AG09309 (cell line): ENCODE measurements at regions not wholly inside any gene's neighbourhood (a gene's known extent, or its start where the extent isn't known, plus 50 kb on each side); places are given as distances from the start of the nearest gene placed in this dataset.
"Not testable (repeated sequence)": the region's sequence is repeated elsewhere in the genome, so short reads cannot be mapped to it uniquely, and the experiment has no call there.

Experiments used
- DNase-seq: peaks from one replicate; pipeline ENCODE4 v3.0.0-alpha.2; 2010; ENCODE audit warnings: low read depth
- H3K4me3 ChIP-seq: 2 replicates; pipeline ENCODE4 v1.5.1; 2011; ENCODE audit warnings: mild to moderate bottlenecking, low read depth, low read length, moderate library complexity; ENCODE audit not compliant: control insufficient read depth
- TF ChIP-seq, protein P1 (sequence below): IDR thresholded peaks from 2 replicates; pipeline ENCODE4 v1.5.1; 2011; ENCODE audit warnings: mild to moderate bottlenecking, low read depth, low read length, inconsistent platforms; ENCODE audit not compliant: insufficient read depth, control insufficient read depth; ENCODE audit errors: missing control alignments

DNA sequence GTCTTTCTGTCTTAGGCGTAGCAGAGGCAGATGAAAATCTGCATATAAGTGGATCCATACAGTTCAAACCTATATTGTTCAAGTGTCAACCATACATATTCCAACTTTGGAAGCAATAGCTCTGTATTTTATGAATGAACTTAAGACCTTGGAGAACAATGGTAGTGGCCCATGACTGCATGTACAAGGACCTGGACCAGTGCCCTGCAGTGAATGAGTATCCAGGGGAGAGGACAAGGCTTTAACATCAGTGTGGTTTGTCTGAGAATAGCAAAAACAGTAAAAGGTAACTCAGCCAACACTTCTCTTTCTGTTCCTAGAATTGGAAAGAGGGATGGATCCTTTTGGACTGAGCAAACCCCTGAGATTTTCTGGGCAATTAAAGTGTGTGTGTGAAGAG is 230.8 kb upstream of the LINC00305 start:
- no peak for DNase-seq
- no peak overlapping the region for H3K4me3 ChIP-seq
- TF ChIP-seq, protein P1, sequence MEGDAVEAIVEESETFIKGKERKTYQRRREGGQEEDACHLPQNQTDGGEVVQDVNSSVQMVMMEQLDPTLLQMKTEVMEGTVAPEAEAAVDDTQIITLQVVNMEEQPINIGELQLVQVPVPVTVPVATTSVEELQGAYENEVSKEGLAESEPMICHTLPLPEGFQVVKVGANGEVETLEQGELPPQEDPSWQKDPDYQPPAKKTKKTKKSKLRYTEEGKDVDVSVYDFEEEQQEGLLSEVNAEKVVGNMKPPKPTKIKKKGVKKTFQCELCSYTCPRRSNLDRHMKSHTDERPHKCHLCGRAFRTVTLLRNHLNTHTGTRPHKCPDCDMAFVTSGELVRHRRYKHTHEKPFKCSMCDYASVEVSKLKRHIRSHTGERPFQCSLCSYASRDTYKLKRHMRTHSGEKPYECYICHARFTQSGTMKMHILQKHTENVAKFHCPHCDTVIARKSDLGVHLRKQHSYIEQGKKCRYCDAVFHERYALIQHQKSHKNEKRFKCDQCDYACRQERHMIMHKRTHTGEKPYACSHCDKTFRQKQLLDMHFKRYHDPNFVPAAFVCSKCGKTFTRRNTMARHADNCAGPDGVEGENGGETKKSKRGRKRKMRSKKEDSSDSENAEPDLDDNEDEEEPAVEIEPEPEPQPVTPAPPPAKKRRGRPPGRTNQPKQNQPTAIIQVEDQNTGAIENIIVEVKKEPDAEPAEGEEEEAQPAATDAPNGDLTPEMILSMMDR = no peak

DNA sequence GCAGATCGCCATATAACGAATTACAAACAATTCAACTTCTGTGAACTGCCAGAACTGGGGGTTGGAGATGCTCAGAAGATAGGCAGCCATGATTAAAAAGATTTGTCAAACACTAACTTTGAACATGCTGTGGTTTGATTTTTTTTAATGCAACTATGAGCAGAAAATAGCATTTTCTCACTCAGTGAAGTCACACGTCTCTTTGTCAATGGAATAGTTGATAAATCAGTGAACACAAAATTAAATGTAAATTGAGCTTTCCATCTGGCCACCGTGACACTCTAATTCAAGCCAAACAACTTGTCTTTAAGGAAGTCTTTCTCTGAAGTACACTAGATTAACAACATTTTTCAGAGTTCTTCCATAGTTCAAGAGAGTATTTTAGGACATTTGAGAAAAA is 228.6 kb upstream of the LINC00305 start:
- H3K4me3 ChIP-seq = no peak overlapping the region
- TF ChIP-seq, protein P1 = no peak
- no peak for DNase-seq

DNA sequence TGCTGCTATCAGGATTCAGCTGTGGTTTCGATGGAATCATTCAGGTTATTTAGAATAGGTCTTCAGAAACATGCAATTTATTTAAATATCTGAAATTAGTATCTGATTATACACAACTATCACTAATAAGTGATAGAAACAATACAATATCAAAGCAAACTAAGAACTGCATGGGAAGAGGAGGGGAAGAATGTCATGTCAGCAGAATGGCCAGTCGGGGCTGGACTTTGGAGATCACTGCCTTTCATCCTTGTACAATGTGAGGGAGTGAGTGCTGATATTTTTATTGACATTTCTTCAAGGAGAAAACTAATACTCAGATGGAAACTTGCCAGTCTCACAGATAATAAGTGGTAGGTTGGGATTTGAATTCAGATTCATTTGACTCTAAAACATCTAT is 224.0 kb upstream of the LINC00305 start:
- TF ChIP-seq, protein P1 = no peak
- DNase-seq = no peak
- no peak overlapping the region for H3K4me3 ChIP-seq

DNA sequence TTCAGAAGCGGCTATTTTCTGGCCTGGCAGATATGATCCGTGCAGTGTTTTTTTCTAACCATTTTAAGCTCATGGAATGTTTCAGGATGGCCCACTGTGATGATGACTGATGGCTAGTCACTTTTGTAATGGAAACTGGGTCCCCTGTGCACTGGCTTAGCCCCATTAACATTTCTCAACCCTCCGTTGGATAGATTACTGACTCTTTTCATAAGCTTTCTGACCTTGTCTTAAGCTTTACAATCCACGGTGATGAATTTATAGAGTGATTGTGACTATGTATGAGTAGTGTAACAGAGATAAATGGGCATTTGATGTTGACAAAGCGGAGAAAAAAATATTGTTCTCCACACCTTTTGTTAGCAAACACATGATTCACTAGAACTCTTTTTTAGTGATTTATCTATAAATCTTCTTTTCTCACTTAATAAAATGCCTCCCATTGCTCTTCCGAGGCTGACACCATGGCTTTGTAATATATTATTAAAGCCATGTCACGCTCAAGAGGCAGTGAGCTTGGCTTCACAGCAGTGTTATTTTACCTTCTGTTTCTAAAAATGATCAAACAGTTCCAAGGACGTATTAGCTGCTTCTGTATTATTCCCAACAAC is 221.0 kb upstream of the LINC00305 start:
- DNase-seq, H3K4me3 ChIP-seq: not testable (repeated sequence)

DNA sequence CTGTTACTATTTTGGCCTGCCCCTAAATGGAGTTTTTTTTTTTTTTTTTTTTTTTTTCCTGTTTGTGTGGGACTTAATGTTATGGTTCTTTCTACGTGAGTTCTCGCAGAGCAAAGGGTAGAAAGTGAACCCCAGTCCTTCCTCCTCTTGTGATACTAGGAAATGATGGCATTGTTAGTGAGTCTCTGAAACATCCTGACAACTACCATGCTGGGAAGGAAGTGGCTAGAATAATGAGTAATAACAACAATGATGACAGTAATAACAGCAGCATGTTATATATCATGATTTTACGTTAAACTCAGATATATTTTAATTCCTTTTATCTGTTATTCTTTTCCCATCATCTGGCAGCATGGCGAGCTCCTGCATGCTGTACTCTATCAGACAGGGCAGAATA is 216.2 kb upstream of the LINC00305 start:
- no peak for DNase-seq
- no peak overlapping the region for H3K4me3 ChIP-seq
- TF ChIP-seq, protein P1 = no peak

DNA sequence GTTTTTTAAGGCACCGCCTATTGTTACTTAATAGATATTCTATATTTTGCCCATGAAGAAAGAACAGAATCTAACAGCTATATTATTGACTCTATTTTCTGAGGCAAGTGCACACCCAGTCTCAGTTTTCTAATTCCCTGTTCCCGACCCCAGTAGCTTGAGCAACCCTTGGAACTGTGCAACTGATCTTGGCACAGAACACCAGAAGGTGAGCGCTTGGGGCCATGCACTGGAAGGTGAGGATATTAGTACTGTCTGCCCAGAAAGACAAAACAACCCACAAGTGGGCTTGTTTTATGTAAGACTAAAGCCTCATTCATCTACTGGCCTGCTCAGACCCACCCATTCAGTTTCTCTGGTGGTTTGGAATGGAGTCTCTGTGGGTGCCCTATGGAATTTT is 188.8 kb upstream of the LINC00305 start:
- no peak overlapping the region for H3K4me3 ChIP-seq
- TF ChIP-seq, protein P1 = no peak
- no peak for DNase-seq

DNA sequence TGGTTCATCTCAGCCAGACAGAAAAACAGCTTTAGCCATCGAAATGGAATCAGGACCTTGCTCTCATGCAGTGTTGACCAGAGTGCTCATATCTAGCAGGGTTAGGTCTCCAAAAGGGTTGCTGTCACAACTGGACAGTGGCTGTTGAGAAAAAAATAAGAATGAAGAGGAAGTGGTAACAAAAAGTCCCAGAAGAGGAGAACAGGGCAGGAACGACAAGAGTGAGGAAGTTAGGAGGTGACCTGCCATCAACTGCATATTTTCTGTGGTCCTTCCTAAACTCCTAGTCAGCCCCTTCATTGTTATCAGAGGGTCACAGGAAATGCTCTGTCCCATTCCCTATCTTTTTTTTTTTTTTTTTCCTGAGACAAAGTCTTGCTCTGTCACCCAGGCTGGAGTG is 188.1 kb upstream of the LINC00305 start:
- no peak for DNase-seq
- no peak overlapping the region for H3K4me3 ChIP-seq
- TF ChIP-seq, protein P1 = no peak
